SK-N-MC (cell line): ENCODE measurements at regions not wholly inside any gene's neighbourhood (a gene's known extent, or its start where the extent isn't known, plus 50 kb on each side); places are given as distances from the start of the nearest gene placed in this dataset.

Experiments used
- DNase-seq: peaks from one replicate; pipeline ENCODE4 v3.0.0-alpha.2; 2011; ENCODE audit warnings: low read depth, low spot score
- H3K27ac ChIP-seq: fragments of 200-600 bp; sonication (generic); 2 replicates; pipeline ENCODE4 v1.5.1; 2016; ENCODE audit warnings: mixed run types
- H3K36me3 ChIP-seq: fragments of 200-600 bp; sonication (generic); 2 replicates; pipeline ENCODE4 v1.6.1; 2017; ENCODE audit warnings: antibody characterized with exemption, low read length, mixed read lengths; ENCODE audit not compliant: insufficient read depth
- H3K4me3 ChIP-seq: fragments of 200-600 bp; sonication (generic); 2 replicates; pipeline ENCODE4 v1.5.1; 2016
- H3K9ac ChIP-seq: fragments of 200-600 bp; sonication (generic); 2 replicates; pipeline ENCODE4 v1.8.0; 2017; ENCODE audit warnings: mixed run types, mixed read lengths; ENCODE audit not compliant: insufficient read length
- H3K9me3 ChIP-seq: fragments of 200-600 bp; sonication (generic); 2 replicates; pipeline ENCODE4 v1.6.1; 2017; ENCODE audit warnings: low read depth, mild to moderate bottlenecking, antibody characterized with exemption, low read length, moderate library complexity, mixed read lengths
- EZH2 ChIP-seq: fragments of 200-600 bp; sonication (generic); IDR thresholded peaks from one replicate; pipeline ENCODE4 v1.6.1; 2017; ENCODE audit warnings: antibody characterized with exemption
- FOXP2 ChIP-seq: optimal IDR thresholded peaks from 2 replicates; pipeline ENCODE3; 2011; ENCODE audit warnings: mild to moderate bottlenecking, moderate library complexity; ENCODE audit not compliant: insufficient read depth; ENCODE audit errors: extremely low read length, control extremely low read depth
- POLR2AphosphoS5 ChIP-seq: IDR thresholded peaks from 2 replicates; pipeline ENCODE4 v1.6.1; 2012; ENCODE audit warnings: mild to moderate bottlenecking, low read depth, low read length, borderline replicate concordance

GRCh38 chr5:67432606-67433005 is 236.0 kb upstream of the CD180 start:
- H3K4me3 ChIP-seq = no peak overlapping the region
- no peak for DNase-seq
- 0 out of 2 replicates have a peak, but pooled peaks cover 4% of the 10 kb centered on the region for H3K36me3 ChIP-seq
- H3K27ac ChIP-seq = no peak overlapping the region
- TF ChIP-seq FOXP2 (no peak), EZH2 (no peak), POLR2AphosphoS5 (no peak)
- H3K9ac ChIP-seq = no peak overlapping the region
- H3K9me3 ChIP-seq = no peaks in the 10 kb centered on the region

- Histone ChIP-seq H3K36me3 (0 out of 2 replicates have a peak, but pooled peaks cover 4% of the 10 kb centered on the region), H3K4me3 (no peak overlapping the region), H3K27ac (no peak overlapping the region), H3K9me3 (no peaks in the 10 kb centered on the region), H3K9ac (no peak overlapping the region)
- no peak for TF ChIP-seq EZH2
- no peak for TF ChIP-seq FOXP2
- TF ChIP-seq POLR2AphosphoS5 = no peak
- DNase-seq = no peak
Measured at GRCh38 chr5:67431191-67431590, 234.6 kb upstream of the CD180 start.

- Histone ChIP-seq H3K36me3 (no peaks in the 10 kb centered on the region), H3K4me3 (no peak overlapping the region), H3K27ac (no peak overlapping the region), H3K9ac (no peak overlapping the region), H3K9me3 (no peaks in the 10 kb centered on the region; the same call in 1 of the 2 replicates)
- DNase-seq = no peak
- TF ChIP-seq EZH2 = no peak
- TF ChIP-seq FOXP2 = no peak
- TF ChIP-seq POLR2AphosphoS5 = no peak
Measured at GRCh38 chr5:67427850-67428298, 231.3 kb upstream of the CD180 start.

GRCh38 chr5:67426961-67427849 is 230.6 kb upstream of the CD180 start:
- Histone ChIP-seq H3K27ac (no peak overlapping the region), H3K4me3 (no peak overlapping the region), H3K36me3 (no peaks in the 10 kb centered on the region), H3K9me3 (no peaks in the 10 kb centered on the region; the same call in 1 of the 2 replicates), H3K9ac (no peak overlapping the region)
- TF ChIP-seq EZH2 = no peak
- no peak for TF ChIP-seq FOXP2
- TF ChIP-seq POLR2AphosphoS5 = no peak
- DNase-seq = no peak

GRCh38 chr5:67425514-67425913 is 228.9 kb upstream of the CD180 start:
- Histone ChIP-seq H3K27ac (no peak overlapping the region), H3K9ac (no peak overlapping the region), H3K9me3 (no peaks in the 10 kb centered on the region; the same call in 1 of the 2 replicates), H3K36me3 (no peaks in the 10 kb centered on the region), H3K4me3 (no peak overlapping the region)
- no peak for DNase-seq
- TF ChIP-seq FOXP2 = no peak
- TF ChIP-seq POLR2AphosphoS5 = no peak
- TF ChIP-seq EZH2 = no peak

- no peak overlapping the region for H3K4me3 ChIP-seq
- no peak for DNase-seq
- H3K27ac ChIP-seq = no peak overlapping the region
- no peak for TF ChIP-seq FOXP2
- no peak for TF ChIP-seq EZH2
- TF ChIP-seq POLR2AphosphoS5 = no peak
- no peaks in the 10 kb centered on the region for H3K9me3 ChIP-seq
- no peaks in the 10 kb centered on the region for H3K36me3 ChIP-seq
- no peak overlapping the region for H3K9ac ChIP-seq
Measured at GRCh38 chr5:67417839-67418238, 221.2 kb upstream of the CD180 start.

GRCh38 chr5:67416986-67417385 is 220.4 kb upstream of the CD180 start:
- H3K36me3 ChIP-seq = no peaks in the 10 kb centered on the region
- H3K27ac ChIP-seq = no peak overlapping the region
- TF ChIP-seq EZH2 (no peak), POLR2AphosphoS5 (no peak), FOXP2 (no peak)
- no peak overlapping the region for H3K9ac ChIP-seq
- no peak overlapping the region for H3K4me3 ChIP-seq
- no peaks in the 10 kb centered on the region for H3K9me3 ChIP-seq
- no peak for DNase-seq

- Histone ChIP-seq H3K36me3 (no peaks in the 10 kb centered on the region), H3K4me3 (no peak overlapping the region), H3K9ac (no peak overlapping the region), H3K27ac (no peak overlapping the region), H3K9me3 (no peaks in the 10 kb centered on the region)
- no peak for DNase-seq
- TF ChIP-seq FOXP2 = no peak
- TF ChIP-seq EZH2 = no peak
- no peak for TF ChIP-seq POLR2AphosphoS5
Measured at GRCh38 chr5:67416133-67416937, 219.7 kb upstream of the CD180 start.
